ENCODE measurements at regions not wholly inside any gene's neighbourhood (a gene's known extent, or its start where the extent isn't known, plus 50 kb on each side); places are given as distances from the start of the nearest gene placed in this dataset.

- DNase-seq, result no peak
Observed at GRCh38 chr7:3236268-3236667, 64.8 kb upstream of the SDK1 start.

DNA sequence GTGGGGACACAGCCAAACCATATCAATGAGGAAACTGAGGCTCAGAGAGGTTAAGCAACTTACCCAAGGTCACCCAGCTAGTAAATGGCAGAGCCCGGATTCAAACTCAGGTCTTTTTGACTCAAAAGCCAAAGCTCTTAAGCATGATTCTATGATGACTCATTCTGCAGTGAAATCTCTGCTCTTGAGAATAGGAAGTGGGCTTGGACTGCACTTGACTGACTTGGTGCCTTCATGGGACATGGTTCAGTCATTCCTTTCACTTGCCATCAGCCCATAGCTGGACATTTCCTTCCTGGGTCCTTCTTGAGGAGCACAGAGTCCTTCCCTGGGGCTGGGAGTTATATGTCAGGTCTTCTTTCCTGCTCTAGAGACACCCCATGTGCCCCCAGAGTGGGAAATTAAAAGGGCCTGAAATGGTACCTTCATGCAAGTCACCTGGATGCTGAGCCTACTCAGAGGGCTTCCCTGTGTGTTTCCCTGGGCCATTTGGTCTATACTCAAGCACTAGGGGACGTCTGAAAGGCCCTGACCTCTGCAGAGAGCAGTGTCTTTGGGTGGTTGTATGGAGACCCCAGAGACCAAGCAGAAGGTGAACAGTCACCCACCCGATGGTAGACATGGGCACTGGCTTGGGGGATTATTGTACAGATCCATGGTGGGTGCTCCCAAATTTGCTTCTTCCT lies 62.4 kb upstream of the SDK1 start:
- DNase-seq, result no peak

DNA sequence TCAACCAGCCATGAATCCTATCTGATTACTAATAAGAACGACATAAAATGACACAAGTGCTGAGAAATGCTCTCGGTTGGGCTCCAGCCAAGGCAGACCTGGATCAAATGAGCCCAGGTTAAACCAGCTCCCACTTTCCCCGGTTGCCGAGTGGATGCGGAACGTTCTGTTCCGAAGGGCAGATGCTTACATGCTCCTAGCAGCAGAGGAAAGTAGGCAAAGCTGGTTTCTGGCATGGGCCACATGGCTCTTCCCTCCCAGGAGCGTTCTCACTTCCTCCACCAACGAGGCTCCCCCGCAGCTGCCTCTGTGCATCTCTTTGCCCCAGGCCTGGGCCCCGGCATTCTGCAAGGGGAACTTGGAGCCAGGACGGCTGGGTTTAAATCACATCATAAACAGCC lies 61.8 kb upstream of the SDK1 start:
- DNase-seq, result no peak

- DNase-seq, result no peak
Observed at GRCh38 chr7:3240826-3241430, 60.1 kb upstream of the SDK1 start.

GRCh38 chr7:3241686-3242258 lies 59.3 kb upstream of the SDK1 start:
- DNase-seq, result no peak

- no peak for DNase-seq
Observed at GRCh38 chr7:3242398-3242972, 58.6 kb upstream of the SDK1 start.

GRCh38 chr7:3243256-3243655 lies 57.8 kb upstream of the SDK1 start:
- DNase-seq, result no peak

DNA sequence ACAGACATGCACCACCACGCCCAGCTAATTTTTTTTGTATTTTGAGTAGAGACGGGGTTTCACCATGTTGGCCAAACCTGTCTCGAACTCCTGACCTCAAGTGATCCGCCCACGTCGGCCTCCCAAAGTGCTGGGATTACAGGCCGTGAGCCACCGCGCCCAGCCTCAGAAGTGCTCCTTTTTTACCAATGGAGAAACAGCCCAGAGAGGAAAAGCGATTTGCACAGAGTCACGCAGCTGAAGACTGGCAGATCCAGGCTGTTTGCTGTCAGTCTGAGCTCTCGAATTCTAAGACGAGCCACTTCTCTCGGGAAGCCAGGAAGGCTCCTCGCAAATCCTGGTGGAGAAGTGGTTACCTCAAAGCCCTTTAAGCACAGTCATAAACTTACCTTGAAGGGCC lies 57.4 kb upstream of the SDK1 start:
- no peak for DNase-seq

- no peak for DNase-seq
Observed at GRCh38 chr7:3244241-3244814, 56.7 kb upstream of the SDK1 start.

DNA sequence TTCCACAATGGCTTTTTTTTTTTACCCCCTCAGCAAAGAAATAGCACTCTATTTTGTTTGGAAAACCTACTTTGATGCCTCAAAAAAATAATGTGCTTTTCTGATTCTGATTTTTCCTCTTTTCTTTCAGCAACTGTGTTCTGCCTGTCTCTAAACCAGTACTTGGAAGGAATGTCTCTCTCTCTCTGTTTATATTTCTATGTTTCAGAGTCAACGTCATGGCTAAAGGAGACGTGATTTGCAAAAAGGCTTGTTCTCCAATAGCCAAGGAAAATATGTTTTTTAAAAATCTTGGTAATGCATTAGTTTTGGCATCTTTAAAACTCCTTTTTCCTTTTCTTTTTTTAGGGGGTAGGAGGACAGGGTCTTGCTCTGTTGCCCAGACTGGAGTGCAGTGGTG lies 56.0 kb upstream of the SDK1 start:
- DNase-seq, result no peak

- no peak for DNase-seq
Observed at GRCh38 chr7:3245721-3246120, 55.3 kb upstream of the SDK1 start.

- no peak for DNase-seq
Observed at GRCh38 chr7:3246127-3246526, 54.9 kb upstream of the SDK1 start.

DNA sequence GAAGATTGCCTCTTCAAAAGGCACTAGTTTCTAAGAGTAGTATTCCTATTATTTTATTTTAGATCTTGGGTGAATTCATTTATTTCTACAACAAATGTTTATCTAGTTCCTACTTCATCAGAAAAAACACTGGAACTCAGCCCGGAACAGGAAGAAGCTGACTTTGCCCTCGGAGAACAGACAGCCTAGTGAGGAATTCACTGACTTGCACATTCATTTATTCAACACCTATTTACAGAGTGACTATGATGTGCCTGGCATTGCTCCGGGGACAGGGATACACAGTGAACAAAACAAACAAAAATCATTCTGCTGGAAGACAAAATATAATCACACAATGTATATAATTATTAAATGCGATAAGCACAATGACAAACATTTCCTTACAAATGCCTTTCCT lies 54.4 kb upstream of the SDK1 start:
- DNase-seq, result no peak

- no peak for DNase-seq
Observed at GRCh38 chr7:3250725-3251124, 50.3 kb upstream of the SDK1 start.

Measured in stimulated activated CD4-positive, alpha-beta T cell treated with anti-CD3 and anti-CD28 coated beads, Interleukin-4, amount 100 ng/mL, for 1 hour (primary cell).